HEK293T (cell line): ENCODE measurements at regions not wholly inside any gene's neighbourhood (a gene's known extent, or its start where the extent isn't known, plus 50 kb on each side); places are given as distances from the start of the nearest gene placed in this dataset.

Source experiments
- ARNT ChIP-seq: fragments of 450-650 bp; IDR thresholded peaks from 2 replicates; pipeline ENCODE4 v1.6.1; 2017; ENCODE audit warnings: mild to moderate bottlenecking
- BHLHE40 ChIP-seq: fragments of 450-650 bp; IDR thresholded peaks from 2 replicates; pipeline ENCODE4 v1.6.1; 2016; ENCODE audit warnings: mild to moderate bottlenecking, moderate library complexity, borderline replicate concordance
- ELF4 ChIP-seq: fragments of 450-650 bp; IDR thresholded peaks from 2 replicates; pipeline ENCODE4 v1.6.1; 2017; ENCODE audit warnings: antibody characterized with exemption
- FOXA1 ChIP-seq: fragments of 450-650 bp; IDR thresholded peaks from 2 replicates; pipeline ENCODE4 v1.6.1; 2016; ENCODE audit warnings: mild to moderate bottlenecking
- HDGF ChIP-seq: fragments of 450-650 bp; IDR thresholded peaks from 2 replicates; pipeline ENCODE4 v1.6.1; 2017; ENCODE audit warnings: antibody characterized with exemption, borderline replicate concordance
- L3MBTL2 ChIP-seq: fragments of 450-650 bp; conservative IDR thresholded peaks from 2 replicates; pipeline ENCODE4 v1.6.1; 2016; ENCODE audit warnings: mild to moderate bottlenecking
- SP1 ChIP-seq: fragments of 450-650 bp; IDR thresholded peaks from 2 replicates; pipeline ENCODE4 v1.6.1; 2017
- TARDBP ChIP-seq: fragments of 450-650 bp; IDR thresholded peaks from 2 replicates; pipeline ENCODE4 v1.6.1; 2016
- ZNF384 ChIP-seq: fragments of 450-650 bp; IDR thresholded peaks from 2 replicates; pipeline ENCODE4 v1.6.1; 2016
- TF ChIP-seq, protein P1 (sequence below): fragments of 450-650 bp; IDR thresholded peaks from 2 replicates; pipeline ENCODE4 v1.6.1; 2016

DNA sequence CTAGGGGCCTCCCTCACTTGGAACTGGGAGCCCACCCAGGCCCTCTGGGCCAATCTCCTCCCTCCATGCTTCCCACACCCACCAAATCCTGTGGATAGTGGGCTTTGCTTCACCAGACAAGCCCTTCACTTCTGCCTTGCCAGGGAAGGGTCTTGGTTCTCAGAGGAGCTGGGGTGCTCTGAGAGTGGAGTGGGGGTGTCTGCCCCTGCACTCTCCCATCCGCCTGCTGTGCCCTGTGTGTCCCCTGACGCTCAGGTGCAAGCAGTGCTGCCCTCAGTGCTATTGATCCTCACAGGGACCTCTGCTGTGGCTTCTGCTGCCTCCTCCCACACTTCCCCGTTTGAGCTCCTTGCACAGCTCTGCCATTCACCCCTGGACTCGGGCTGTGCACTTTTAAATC is 117.3 kb upstream of the NKX1-1 start:
- TF ChIP-seq L3MBTL2 (no peak), BHLHE40 (no peak), FOXA1 (no peak), ELF4 (no peak), HDGF (no peak), ARNT (no peak), TARDBP (no peak), SP1 (no peak), ZNF384 (no peak)
- TF ChIP-seq, protein P1, sequence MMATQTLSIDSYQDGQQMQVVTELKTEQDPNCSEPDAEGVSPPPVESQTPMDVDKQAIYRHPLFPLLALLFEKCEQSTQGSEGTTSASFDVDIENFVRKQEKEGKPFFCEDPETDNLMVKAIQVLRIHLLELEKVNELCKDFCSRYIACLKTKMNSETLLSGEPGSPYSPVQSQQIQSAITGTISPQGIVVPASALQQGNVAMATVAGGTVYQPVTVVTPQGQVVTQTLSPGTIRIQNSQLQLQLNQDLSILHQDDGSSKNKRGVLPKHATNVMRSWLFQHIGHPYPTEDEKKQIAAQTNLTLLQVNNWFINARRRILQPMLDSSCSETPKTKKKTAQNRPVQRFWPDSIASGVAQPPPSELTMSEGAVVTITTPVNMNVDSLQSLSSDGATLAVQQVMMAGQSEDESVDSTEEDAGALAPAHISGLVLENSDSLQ = no peak
